Vagina (tissue), 2 donors: ENCODE measurements at regions not wholly inside any gene's neighbourhood (a gene's known extent, or its start where the extent isn't known, plus 50 kb on each side); places are given as distances from the start of the nearest gene placed in this dataset.

Source experiments
- DNase-seq, 2 donors: peaks; one replicate each; pipeline ENCODE4 v3.0.0-alpha.2; 2017; ENCODE audit errors: extremely low spot score in 2 of 2
- H3K27ac ChIP-seq: fragments of 200-600 bp; sonication (generic); one replicate; pipeline ENCODE4 v1.5.1; 2019
- H3K27me3 ChIP-seq: fragments of 200-600 bp; sonication (generic); one replicate; pipeline ENCODE4 v1.5.1; 2019
- H3K36me3 ChIP-seq, 2 donors: fragments of 200-600 bp; sonication (generic); one replicate each; pipeline ENCODE4 v1.5.1; 2017 to 2019
- H3K4me1 ChIP-seq: fragments of 200-600 bp; sonication (generic); one replicate; pipeline ENCODE4 v1.5.1; 2019
- H3K4me3 ChIP-seq, 2 donors: fragments of 200-600 bp; sonication (generic); 1 replicate in 1 of 2; 2 replicates in 1 of 2; pipeline ENCODE4 v1.5.1; 2016 to 2019
- H3K9me3 ChIP-seq: fragments of 200-600 bp; sonication (generic); one replicate; pipeline ENCODE4 v1.5.1; 2019
- CTCF ChIP-seq, 3 experiments: fragments of 450-650 bp in 2 of 3; fragments of 200-600 bp in 1 of 3; sonication (generic) in 1 of 3; IDR thresholded peaks; one replicate each; pipeline ENCODE4 v1.5.1; 2017 to 2019; ENCODE audit warnings: antibody characterized with exemption in 3 of 3, mild to moderate bottlenecking in 2 of 3, moderate library complexity in 2 of 3
- POLR2A ChIP-seq, 2 donors: fragments of 450-650 bp; IDR thresholded peaks; one replicate each; pipeline ENCODE4 v1.6.1; 2017; ENCODE audit warnings: antibody characterized with exemption in 2 of 2, mild to moderate bottlenecking in 2 of 2, moderate library complexity in 2 of 2
- POLR2AphosphoS5 ChIP-seq, 2 donors: sonication (generic); formaldehyde crosslinking; IDR thresholded peaks; one replicate each; pipeline ENCODE4 v1.9.0; 2017; ENCODE audit warnings: antibody characterized with exemption in 2 of 2, mild to moderate bottlenecking in 2 of 2, low read depth in 1 of 2; ENCODE audit not compliant: insufficient read depth in 1 of 2
- intact Hi-C: fragments of 100-400 bp; cut with DNase I; formaldehyde crosslinking; loops from one replicate; pipeline ENCODE4 v1.15.1; 2023

- no peak overlapping the region for H3K27ac ChIP-seq
- intact Hi-C loops = no loop called here
- H3K36me3 ChIP-seq = no peaks in the 10 kb centered on the region
- no peaks in the 10 kb centered on the region for H3K27me3 ChIP-seq
- no peaks in the 10 kb centered on the region for H3K4me1 ChIP-seq
- H3K4me3 ChIP-seq = no peak overlapping the region
- DNase-seq = no peak
- H3K9me3 ChIP-seq = no peaks in the 10 kb centered on the region
- TF ChIP-seq POLR2A (IDR thresholded peaks at IDR 0.05) (no peak), POLR2AphosphoS5 (IDR thresholded peaks at IDR 0.05; ENCODE audit: insufficient read depth in 1 of 2, low read depth in 1 of 2) (no peak), CTCF (IDR thresholded peaks at IDR 0.05) (no peak)
Observed at GRCh38 chr10:63788152-63788821, 267.1 kb downstream of the REEP3 start.

- intact Hi-C loops = no loop called here
- no peaks in the 10 kb centered on the region for H3K36me3 ChIP-seq
- no peaks in the 10 kb centered on the region for H3K27me3 ChIP-seq
- no peak for DNase-seq
- H3K9me3 ChIP-seq = no peaks in the 10 kb centered on the region
- no peak overlapping the region for H3K27ac ChIP-seq
- no peak overlapping the region for H3K4me3 ChIP-seq
- no peaks in the 10 kb centered on the region for H3K4me1 ChIP-seq
- TF ChIP-seq POLR2A (IDR thresholded peaks at IDR 0.05) (no peak), POLR2AphosphoS5 (IDR thresholded peaks at IDR 0.05; ENCODE audit: insufficient read depth in 1 of 2, low read depth in 1 of 2) (no peak), CTCF (IDR thresholded peaks at IDR 0.05) (no peak)
Observed at GRCh38 chr10:63795094-63795860, 274.1 kb downstream of the REEP3 start.

DNA sequence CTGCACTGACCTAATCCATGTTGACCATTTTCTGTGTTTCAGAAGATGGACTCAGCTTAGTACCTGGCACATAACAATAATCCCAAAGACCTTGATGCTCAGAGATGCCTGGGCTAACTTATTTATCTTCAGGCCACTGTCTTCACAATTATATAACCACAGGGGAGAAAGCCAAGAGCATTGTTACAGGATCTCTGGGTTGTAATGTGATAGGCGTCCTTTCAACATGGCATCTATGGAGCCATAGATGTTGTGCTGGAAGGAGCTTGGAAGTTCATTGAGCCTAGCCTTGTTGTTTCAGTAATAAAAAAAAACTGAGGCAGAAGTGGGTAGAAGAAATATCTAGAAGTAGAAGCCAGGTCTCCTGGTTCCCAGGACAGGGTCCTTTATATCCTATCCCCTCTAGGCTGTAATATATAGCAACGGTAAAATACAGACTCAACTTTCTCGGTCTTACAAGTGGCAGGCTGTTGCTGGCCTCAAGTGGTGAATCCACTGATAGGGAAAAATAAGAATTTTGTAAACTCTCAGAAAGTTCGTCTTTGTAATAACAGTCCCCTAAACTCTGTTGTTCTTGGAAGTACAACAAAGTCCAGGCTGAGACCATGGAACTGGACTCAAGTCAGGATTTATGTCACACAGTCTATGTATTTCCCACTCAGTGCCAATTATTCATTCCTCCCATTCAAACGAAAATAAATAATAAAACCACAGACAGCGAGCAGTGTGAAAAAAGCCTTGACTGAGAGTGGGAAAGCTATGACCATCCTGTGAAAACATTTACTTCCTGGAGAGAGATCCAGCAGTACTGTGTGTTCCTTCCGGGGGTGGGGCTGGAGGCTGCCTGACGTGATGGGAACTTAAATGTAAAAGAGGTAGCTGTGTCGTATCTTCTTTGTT lies 277.6 kb downstream of the REEP3 start:
- Histone ChIP-seq H3K4me1 (no peaks in the 10 kb centered on the region), H3K27me3 (no peaks in the 10 kb centered on the region), H3K4me3 (no peak overlapping the region), H3K9me3 (no peaks in the 10 kb centered on the region), H3K27ac (no peak overlapping the region), H3K36me3 (no peaks in the 10 kb centered on the region)
- no peak for TF ChIP-seq CTCF (IDR thresholded peaks at IDR 0.05)
- peak in 1 of 2 donors; percentile 61 for TF ChIP-seq POLR2AphosphoS5 (IDR thresholded peaks at IDR 0.05; ENCODE audit: insufficient read depth in 1 of 2, low read depth in 1 of 2)
- no peak for DNase-seq
- intact Hi-C loops = no loop called here

DNA sequence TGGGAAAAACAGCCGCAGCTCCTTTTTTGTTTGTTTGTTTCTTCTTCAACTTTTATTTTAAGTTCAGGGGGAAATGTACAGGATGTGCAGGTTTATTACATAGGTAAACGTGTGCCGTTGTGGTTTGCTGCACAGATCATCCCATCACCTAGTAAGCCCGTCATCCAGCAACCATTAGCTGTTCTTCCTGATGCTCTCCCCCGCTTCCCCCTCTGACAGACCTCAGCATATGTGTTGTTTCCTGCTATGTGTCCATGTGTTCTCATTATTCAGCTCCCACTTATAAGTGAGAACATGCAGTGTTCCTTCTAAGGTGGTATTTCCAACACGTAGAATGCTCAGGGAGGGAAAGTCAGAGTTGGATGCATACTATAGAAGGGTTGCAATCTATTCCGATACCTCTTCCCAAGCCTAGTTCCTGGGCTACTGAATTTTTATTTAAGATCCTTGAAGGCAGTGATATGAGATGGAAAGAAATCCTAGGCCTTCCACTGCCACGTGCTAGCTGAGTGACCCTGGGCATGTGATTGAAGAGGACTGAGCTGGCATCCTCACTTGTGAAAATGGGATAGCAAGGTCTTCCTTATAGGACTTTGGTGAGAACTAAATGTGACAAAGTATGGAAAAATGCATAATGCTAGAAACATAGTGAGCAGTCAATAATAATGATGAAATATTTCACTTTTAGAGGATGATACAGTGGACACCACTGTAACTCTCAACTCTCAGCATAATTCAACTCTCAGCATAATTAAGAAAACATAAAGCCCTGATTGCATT lies 278.5 kb downstream of the REEP3 start:
- Histone ChIP-seq H3K4me3 (no peak overlapping the region), H3K36me3 (no peaks in the 10 kb centered on the region), H3K4me1 (no peaks in the 10 kb centered on the region), H3K27ac (no peak overlapping the region), H3K9me3 (no peaks in the 10 kb centered on the region), H3K27me3 (no peaks in the 10 kb centered on the region)
- TF ChIP-seq POLR2A (IDR thresholded peaks at IDR 0.05) (no peak), CTCF (IDR thresholded peaks at IDR 0.05) (no peak), POLR2AphosphoS5 (IDR thresholded peaks at IDR 0.05; ENCODE audit: insufficient read depth in 1 of 2, low read depth in 1 of 2) (no peak)
- intact Hi-C loops = no loop called here
- DNase-seq = no peak
